ENCODE measurements at regions not wholly inside any gene's neighbourhood (a gene's known extent, or its start where the extent isn't known, plus 50 kb on each side); places are given as distances from the start of the nearest gene placed in this dataset.

- TF ChIP-seq CTCF (conservative IDR thresholded peaks at IDR 0.05; ENCODE audit: low read length) (no peak), EZH2phosphoT487 (IDR thresholded peaks at IDR 0.05; ENCODE audit: borderline replicate concordance, low read depth, low read length) (no peak)
Measured at GRCh38 chr11:127274328-127274676, 273.7 kb upstream of the KIRREL3 start.
